GM12878 (cell line): ENCODE measurements at regions not wholly inside any gene's neighbourhood (a gene's known extent, or its start where the extent isn't known, plus 50 kb on each side); places are given as distances from the start of the nearest gene placed in this dataset.

Experiments
- ATAC-seq: fragments of 200-7000 bp; cut with Tn5 transposase; 3 replicates; pipeline ENCODE4 v1.9.1; 2020; ENCODE audit warnings: mild to moderate bottlenecking, moderate library complexity
- BruUV-seq: library from RNA; stranded (reverse); fragments of 400-500 nt; replicated peaks from 2 replicates; lab custom pipeline; 2021; lab: Mats Ljungman, UMichigan
- CTCF ChIA-PET: fragments of 300-600 bp; sonication (Branson Sonifier 250); formaldehyde crosslinking; extraction: SDS; loops from one replicate; lab custom pipeline; 2021; ENCODE audit warnings: inconsistent platforms; lab: Yijun Ruan, JAX
- POLR2A ChIA-PET: fragments of 350-600 bp; formaldehyde crosslinking; extraction: SDS; loops from one replicate; lab custom pipeline; 2021; ENCODE audit warnings: inconsistent platforms; lab: Charles Lee
- RAD21 ChIA-PET: fragments of 300-600 bp; sonication (Branson Sonifier 250); formaldehyde crosslinking; loops from one replicate; lab custom pipeline; 2023; ENCODE audit warnings: antibody characterized with exemption; ENCODE audit not compliant: unreplicated experiment; lab: Charles Lee
- SMC1A ChIA-PET: fragments of 300-600 bp; sonication (Branson Sonifier 250); formaldehyde crosslinking; loops from one replicate; lab custom pipeline; 2023; ENCODE audit not compliant: unreplicated experiment, uncharacterized antibody; lab: Charles Lee
- DNase-seq: peaks from one replicate; pipeline ENCODE4 v3.0.0-alpha.2; 2011; ENCODE audit warnings: low read depth, low spot score
- FAIRE-seq: peaks from 3 replicates; lab custom pipeline; 2011; peaks lifted over from hg19 to GRCh38; lab: Jason Lieb, UNC
- H2AFZ ChIP-seq: 2 replicates; pipeline ENCODE4 v1.6.0; 2011; ENCODE audit warnings: low read depth, low read length, control low read depth; ENCODE audit not compliant: control insufficient read depth
- H3K27ac ChIP-seq: 2 replicates; pipeline ENCODE4 v1.5.1; 2011; ENCODE audit warnings: control low read depth; ENCODE audit not compliant: control insufficient read depth, insufficient read depth
- H3K27me3 ChIP-seq, 2 experiments: replicated peaks in 1 of 2; 2 replicates each; pipeline versions ENCODE4 v1.6.0 to v1.6.1; 2011; ENCODE audit warnings: low read length in 1 of 2; ENCODE audit not compliant: control insufficient read depth in 2 of 2, insufficient read depth in 2 of 2
- H3K36me3 ChIP-seq, 2 experiments: 2 replicates each; pipeline ENCODE4 v1.5.1; 2011; ENCODE audit warnings: low read length in 1 of 2; ENCODE audit not compliant: control insufficient read depth in 2 of 2, insufficient read depth in 2 of 2
- H3K4me1 ChIP-seq: 2 replicates; pipeline ENCODE4 v1.6.1; 2011; ENCODE audit warnings: mild to moderate bottlenecking, low read length, moderate library complexity, mixed read lengths; ENCODE audit not compliant: control insufficient read depth, insufficient read depth
- H3K4me2 ChIP-seq: 2 replicates; pipeline ENCODE4 v1.6.0; 2011; ENCODE audit warnings: control low read depth; ENCODE audit not compliant: control insufficient read depth, insufficient read depth
- H3K4me3 ChIP-seq: fragments of 200-600 bp; sonication (generic); 2 replicates; pipeline ENCODE4 v1.5.1; 2016
- H3K79me2 ChIP-seq: 2 replicates; pipeline ENCODE4 v1.6.0; 2011; ENCODE audit warnings: low read length; ENCODE audit not compliant: control insufficient read depth, insufficient read depth
- H3K9ac ChIP-seq: 2 replicates; pipeline ENCODE4 v1.8.0; 2011; ENCODE audit warnings: low read length, control low read depth, mixed read lengths; ENCODE audit not compliant: control insufficient read depth, insufficient read depth
- H3K9me3 ChIP-seq: replicated peaks from 3 replicates; pipeline ENCODE4 v1.5.1; 2011; ENCODE audit warnings: mild to moderate bottlenecking, low read length; ENCODE audit not compliant: control insufficient read depth, insufficient read depth
- H4K20me1 ChIP-seq: 2 replicates; pipeline ENCODE4 v1.6.0; 2011; ENCODE audit not compliant: control insufficient read depth, insufficient read depth
- CBX5 ChIP-seq: sonication (generic); IDR thresholded peaks from 2 replicates; pipeline ENCODE4 v1.6.1; 2016; ENCODE audit warnings: low read depth, moderate library complexity, mild to moderate bottlenecking, inconsistent platforms
- CHD1 ChIP-seq: IDR thresholded peaks from 2 replicates; pipeline ENCODE4 v1.6.1; 2012; ENCODE audit warnings: low read depth, low read length, improper control_type of control experiment
- FOXM1 ChIP-seq: IDR thresholded peaks from 2 replicates; pipeline ENCODE4 v1.6.1; 2012; ENCODE audit warnings: low read depth, mild to moderate bottlenecking, inconsistent platforms, low read length, moderate library complexity
- JUNB ChIP-seq: IDR thresholded peaks from 2 replicates; pipeline ENCODE4 v1.6.1; 2016; ENCODE audit warnings: antibody characterized with exemption, mild to moderate bottlenecking
- RAD21 ChIP-seq: IDR thresholded peaks from 2 replicates; pipeline ENCODE4 v1.6.1; 2011; ENCODE audit warnings: mild to moderate bottlenecking, low read depth, low read length, moderate library complexity; ENCODE audit not compliant: insufficient read depth
- RBBP5 ChIP-seq: fragments of 200-600 bp; sonication (generic); conservative IDR thresholded peaks from 2 replicates; pipeline ENCODE4 v1.6.1; 2016
- TAF1 ChIP-seq: IDR thresholded peaks from 2 replicates; pipeline ENCODE4 v1.6.1; 2011; ENCODE audit warnings: mild to moderate bottlenecking, low read depth, low read length, borderline replicate concordance
- ZNF274 ChIP-seq: IDR thresholded peaks from one replicate; pipeline ENCODE4 v1.8.0; 2011; ENCODE audit not compliant: insufficient read length, insufficient read depth
- WGBS: methylation state at CpG from one replicate; pipeline ENCODE4 v1.1.6; 2016; ENCODE audit warnings: low lambda C conversion rate; ENCODE audit not compliant: insufficient replicate concordance, insufficient coverage; ENCODE audit errors: missing lambda C conversion rate; 5-methylcytosine and 5-hydroxymethylcytosine counted together
- in situ Hi-C: fragments of 300-500 bp; cut with MboI; formaldehyde crosslinking; loops from 9 replicates; pipeline ENCODE4 v1.14.3; 2018; ENCODE audit warnings: mixed read lengths
- intact Hi-C: fragments of 100-400 bp; cut with micrococcal nuclease; formaldehyde crosslinking; loops from one replicate; pipeline ENCODE4 v1.14.2; 2022; ENCODE audit not compliant: unreplicated experiment
- TF ChIP-seq, protein P1 (sequence below): fragments of 450-650 bp; IDR thresholded peaks from 2 replicates; pipeline ENCODE4 v1.6.1; 2017; ENCODE audit warnings: antibody characterized with exemption, mild to moderate bottlenecking, moderate library complexity
- TF ChIP-seq, protein P2 (sequence below): fragments of 450-650 bp; IDR thresholded peaks from 2 replicates; pipeline ENCODE4 v1.6.1; 2017; ENCODE audit warnings: low read depth, mild to moderate bottlenecking, moderate library complexity
- TF ChIP-seq, protein P3 (sequence below): fragments of 150-350 bp; IDR thresholded peaks from 2 replicates; pipeline ENCODE4 v1.6.1; 2014; ENCODE audit warnings: mild to moderate bottlenecking, low read depth, low read length
- TF ChIP-seq, protein P4 (sequence below): fragments of 450-650 bp; IDR thresholded peaks from 2 replicates; pipeline ENCODE4 v1.6.1; 2016; ENCODE audit warnings: mild to moderate bottlenecking
- TF ChIP-seq, protein P5 (sequence below): IDR thresholded peaks from 2 replicates; pipeline ENCODE4 v1.6.1; 2012; ENCODE audit warnings: low read length, inconsistent platforms

DNA sequence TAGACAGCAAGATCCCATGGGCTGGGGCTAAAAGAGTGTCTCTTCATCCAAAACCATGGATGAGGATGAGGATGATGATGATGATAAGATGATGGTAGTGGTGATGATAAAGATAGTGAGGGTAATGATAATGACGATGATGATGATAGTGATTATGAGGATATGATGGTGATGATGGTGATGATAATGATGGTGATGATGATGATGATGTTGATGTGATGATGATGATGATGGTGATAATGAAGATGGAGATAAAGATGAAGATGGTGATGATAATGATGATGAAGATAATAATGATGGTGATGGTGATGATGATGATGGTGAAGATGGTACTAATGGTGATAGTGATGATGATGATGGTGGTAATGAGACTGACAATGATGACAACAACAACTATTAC is 299.5 kb downstream of the NPIPA8 start (continued):
- TF ChIP-seq, protein P1, sequence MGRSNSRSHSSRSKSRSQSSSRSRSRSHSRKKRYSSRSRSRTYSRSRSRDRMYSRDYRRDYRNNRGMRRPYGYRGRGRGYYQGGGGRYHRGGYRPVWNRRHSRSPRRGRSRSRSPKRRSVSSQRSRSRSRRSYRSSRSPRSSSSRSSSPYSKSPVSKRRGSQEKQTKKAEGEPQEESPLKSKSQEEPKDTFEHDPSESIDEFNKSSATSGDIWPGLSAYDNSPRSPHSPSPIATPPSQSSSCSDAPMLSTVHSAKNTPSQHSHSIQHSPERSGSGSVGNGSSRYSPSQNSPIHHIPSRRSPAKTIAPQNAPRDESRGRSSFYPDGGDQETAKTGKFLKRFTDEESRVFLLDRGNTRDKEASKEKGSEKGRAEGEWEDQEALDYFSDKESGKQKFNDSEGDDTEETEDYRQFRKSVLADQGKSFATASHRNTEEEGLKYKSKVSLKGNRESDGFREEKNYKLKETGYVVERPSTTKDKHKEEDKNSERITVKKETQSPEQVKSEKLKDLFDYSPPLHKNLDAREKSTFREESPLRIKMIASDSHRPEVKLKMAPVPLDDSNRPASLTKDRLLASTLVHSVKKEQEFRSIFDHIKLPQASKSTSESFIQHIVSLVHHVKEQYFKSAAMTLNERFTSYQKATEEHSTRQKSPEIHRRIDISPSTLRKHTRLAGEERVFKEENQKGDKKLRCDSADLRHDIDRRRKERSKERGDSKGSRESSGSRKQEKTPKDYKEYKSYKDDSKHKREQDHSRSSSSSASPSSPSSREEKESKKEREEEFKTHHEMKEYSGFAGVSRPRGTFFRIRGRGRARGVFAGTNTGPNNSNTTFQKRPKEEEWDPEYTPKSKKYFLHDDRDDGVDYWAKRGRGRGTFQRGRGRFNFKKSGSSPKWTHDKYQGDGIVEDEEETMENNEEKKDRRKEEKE, result no peak
- TF ChIP-seq FOXM1 (no peak), RBBP5 (no peak), CHD1 (no peak), JUNB (no peak)
- TF ChIP-seq, protein P2, sequence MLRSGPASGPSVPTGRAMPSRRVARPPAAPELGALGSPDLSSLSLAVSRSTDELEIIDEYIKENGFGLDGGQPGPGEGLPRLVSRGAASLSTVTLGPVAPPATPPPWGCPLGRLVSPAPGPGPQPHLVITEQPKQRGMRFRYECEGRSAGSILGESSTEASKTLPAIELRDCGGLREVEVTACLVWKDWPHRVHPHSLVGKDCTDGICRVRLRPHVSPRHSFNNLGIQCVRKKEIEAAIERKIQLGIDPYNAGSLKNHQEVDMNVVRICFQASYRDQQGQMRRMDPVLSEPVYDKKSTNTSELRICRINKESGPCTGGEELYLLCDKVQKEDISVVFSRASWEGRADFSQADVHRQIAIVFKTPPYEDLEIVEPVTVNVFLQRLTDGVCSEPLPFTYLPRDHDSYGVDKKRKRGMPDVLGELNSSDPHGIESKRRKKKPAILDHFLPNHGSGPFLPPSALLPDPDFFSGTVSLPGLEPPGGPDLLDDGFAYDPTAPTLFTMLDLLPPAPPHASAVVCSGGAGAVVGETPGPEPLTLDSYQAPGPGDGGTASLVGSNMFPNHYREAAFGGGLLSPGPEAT, result no peak
- TF ChIP-seq, protein P3, sequence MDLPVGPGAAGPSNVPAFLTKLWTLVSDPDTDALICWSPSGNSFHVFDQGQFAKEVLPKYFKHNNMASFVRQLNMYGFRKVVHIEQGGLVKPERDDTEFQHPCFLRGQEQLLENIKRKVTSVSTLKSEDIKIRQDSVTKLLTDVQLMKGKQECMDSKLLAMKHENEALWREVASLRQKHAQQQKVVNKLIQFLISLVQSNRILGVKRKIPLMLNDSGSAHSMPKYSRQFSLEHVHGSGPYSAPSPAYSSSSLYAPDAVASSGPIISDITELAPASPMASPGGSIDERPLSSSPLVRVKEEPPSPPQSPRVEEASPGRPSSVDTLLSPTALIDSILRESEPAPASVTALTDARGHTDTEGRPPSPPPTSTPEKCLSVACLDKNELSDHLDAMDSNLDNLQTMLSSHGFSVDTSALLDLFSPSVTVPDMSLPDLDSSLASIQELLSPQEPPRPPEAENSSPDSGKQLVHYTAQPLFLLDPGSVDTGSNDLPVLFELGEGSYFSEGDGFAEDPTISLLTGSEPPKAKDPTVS, result no peak

DNA sequence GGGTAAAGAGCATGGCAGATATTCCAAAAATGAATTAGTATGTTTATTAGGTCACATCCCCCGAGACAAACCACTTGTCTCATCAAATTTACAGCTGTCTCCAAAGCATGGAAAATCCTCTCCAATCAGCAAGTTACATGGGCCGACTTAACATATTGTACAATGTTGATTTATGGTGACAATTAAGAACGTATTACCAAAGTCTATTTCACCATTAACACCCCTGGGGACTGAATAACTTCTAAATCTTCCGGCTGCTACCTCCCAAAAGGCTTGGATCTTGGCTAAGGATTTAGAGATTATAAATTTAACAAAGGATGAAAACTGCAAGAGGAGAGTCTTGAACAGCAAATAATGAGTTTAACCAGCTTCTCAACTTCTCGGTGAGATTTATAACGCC is 311.9 kb downstream of the NPIPA8 start:
- ChIA-PET CTCF (no interaction called here), SMC1A (no interaction called here), RAD21 (no interaction called here), POLR2A (no interaction called here)
- Histone ChIP-seq H3K9ac (no peak overlapping the region), H3K9me3 (no peaks in the 10 kb centered on the region), H3K4me3 (no peak overlapping the region), H4K20me1 (no peaks in the 10 kb centered on the region), H3K27ac (no peak overlapping the region), H3K79me2 (no peaks in the 10 kb centered on the region), H3K4me1 (no peaks in the 10 kb centered on the region), H3K36me3 (no peaks in the 10 kb centered on the region), H3K4me2 (no peak overlapping the region), H3K27me3 (no peaks in the 10 kb centered on the region), H2AFZ (no peak overlapping the region)
- no peak for FAIRE-seq
- no peak for ATAC-seq
- in situ Hi-C loops (no loop called here), intact Hi-C loops (no loop called here)
- no peak for DNase-seq
- no TSS peak for BruUV-seq
- WGBS, result 18% methylated on average over 6 of the region's 6 CpGs
- no peak for TF ChIP-seq TAF1
- TF ChIP-seq CBX5, result no peak
- TF ChIP-seq, protein P4, sequence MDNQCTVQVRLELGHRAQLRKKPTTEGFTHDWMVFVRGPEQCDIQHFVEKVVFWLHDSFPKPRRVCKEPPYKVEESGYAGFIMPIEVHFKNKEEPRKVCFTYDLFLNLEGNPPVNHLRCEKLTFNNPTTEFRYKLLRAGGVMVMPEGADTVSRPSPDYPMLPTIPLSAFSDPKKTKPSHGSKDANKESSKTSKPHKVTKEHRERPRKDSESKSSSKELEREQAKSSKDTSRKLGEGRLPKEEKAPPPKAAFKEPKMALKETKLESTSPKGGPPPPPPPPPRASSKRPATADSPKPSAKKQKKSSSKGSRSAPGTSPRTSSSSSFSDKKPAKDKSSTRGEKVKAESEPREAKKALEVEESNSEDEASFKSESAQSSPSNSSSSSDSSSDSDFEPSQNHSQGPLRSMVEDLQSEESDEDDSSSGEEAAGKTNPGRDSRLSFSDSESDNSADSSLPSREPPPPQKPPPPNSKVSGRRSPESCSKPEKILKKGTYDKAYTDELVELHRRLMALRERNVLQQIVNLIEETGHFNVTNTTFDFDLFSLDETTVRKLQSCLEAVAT, result no peak
- TF ChIP-seq RAD21, result no peak
- TF ChIP-seq, protein P5, sequence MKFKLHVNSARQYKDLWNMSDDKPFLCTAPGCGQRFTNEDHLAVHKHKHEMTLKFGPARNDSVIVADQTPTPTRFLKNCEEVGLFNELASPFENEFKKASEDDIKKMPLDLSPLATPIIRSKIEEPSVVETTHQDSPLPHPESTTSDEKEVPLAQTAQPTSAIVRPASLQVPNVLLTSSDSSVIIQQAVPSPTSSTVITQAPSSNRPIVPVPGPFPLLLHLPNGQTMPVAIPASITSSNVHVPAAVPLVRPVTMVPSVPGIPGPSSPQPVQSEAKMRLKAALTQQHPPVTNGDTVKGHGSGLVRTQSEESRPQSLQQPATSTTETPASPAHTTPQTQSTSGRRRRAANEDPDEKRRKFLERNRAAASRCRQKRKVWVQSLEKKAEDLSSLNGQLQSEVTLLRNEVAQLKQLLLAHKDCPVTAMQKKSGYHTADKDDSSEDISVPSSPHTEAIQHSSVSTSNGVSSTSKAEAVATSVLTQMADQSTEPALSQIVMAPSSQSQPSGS, result no peak
- TF ChIP-seq ZNF274, result no peak
